ENCODE measurements at regions not wholly inside any gene's neighbourhood (a gene's known extent, or its start where the extent isn't known, plus 50 kb on each side); places are given as distances from the start of the nearest gene placed in this dataset.
"Not testable (repeated sequence)": the region's sequence is repeated elsewhere in the genome, so short reads cannot be mapped to it uniquely, and the experiment has no call there.

- DNase-seq = no peak
Measured at GRCh38 chr6:106883808-106884262, 90.7 kb downstream of the CD24 start.

GRCh38 chr6:106882601-106883518 lies 91.7 kb downstream of the CD24 start:
- DNase-seq = no peak

GRCh38 chr6:106882138-106882537 lies 92.4 kb downstream of the CD24 start:
- DNase-seq = no peak

- DNase-seq = no peak
Measured at GRCh38 chr6:106880952-106881351, 93.6 kb downstream of the CD24 start.

GRCh38 chr6:106875782-106876321 lies 98.7 kb downstream of the CD24 start:
- no peak for DNase-seq

GRCh38 chr6:106874481-106874880 lies 100.0 kb downstream of the CD24 start:
- no peak for DNase-seq

GRCh38 chr6:106872049-106872448 lies 102.5 kb downstream of the CD24 start:
- no peak for DNase-seq

GRCh38 chr6:106870824-106871717 lies 103.5 kb downstream of the CD24 start:
- no peak for DNase-seq

GRCh38 chr6:106870069-106870468 lies 104.5 kb downstream of the CD24 start:
- DNase-seq = no peak

- DNase-seq = no peak
Measured at GRCh38 chr6:106869203-106869602, 105.3 kb downstream of the CD24 start.

- no peak for DNase-seq
Measured at GRCh38 chr6:106866875-106867658, 107.5 kb downstream of the CD24 start.

GRCh38 chr6:106862858-106863257 lies 111.7 kb downstream of the CD24 start:
- no peak for DNase-seq

GRCh38 chr6:106860940-106861339 lies 113.6 kb downstream of the CD24 start:
- DNase-seq = no peak

GRCh38 chr6:106858653-106859092 lies 115.9 kb downstream of the CD24 start:
- DNase-seq = no peak

GRCh38 chr6:106857771-106858652 lies 116.5 kb downstream of the CD24 start:
- no peak for DNase-seq

- DNase-seq = not testable (repeated sequence)
Measured at GRCh38 chr6:106857310-106857709, 117.2 kb downstream of the CD24 start.

GRCh38 chr6:106856227-106856874 lies 118.2 kb downstream of the CD24 start:
- no peak for DNase-seq

GRCh38 chr6:106855117-106855516 lies 119.4 kb downstream of the CD24 start:
- DNase-seq = no peak

- DNase-seq = no peak
Measured at GRCh38 chr6:106849676-106850332, 124.7 kb downstream of the CD24 start.

- DNase-seq = no peak
Measured at GRCh38 chr6:106849120-106849519, 125.4 kb downstream of the CD24 start.

All from activated CD4-positive, alpha-beta T cell treated with anti-CD3 and anti-CD28 coated beads, Interleukin-2, amount 50 U/mL, for 16 hours (primary cell).